IMR-90 (cell line): ENCODE measurements at regions not wholly inside any gene's neighbourhood (a gene's known extent, or its start where the extent isn't known, plus 50 kb on each side); places are given as distances from the start of the nearest gene placed in this dataset.

ENCODE experiments used
- ATAC-seq: fragments of 200-7000 bp; cut with Tn5 transposase; 2 replicates; pipeline ENCODE4 v1.9.1; 2020; ENCODE audit warnings: low read depth, mild to moderate bottlenecking, moderate library complexity
- BruUV-seq: library from RNA; stranded (reverse); fragments of 400-500 nt; replicated peaks from 2 replicates; lab custom pipeline; 2021; lab: Mats Ljungman, UMichigan
- CTCF ChIA-PET: fragments of 300-600 bp; formaldehyde crosslinking; extraction: SDS; loops from one replicate; lab custom pipeline; 2021; ENCODE audit warnings: antibody characterized with exemption; lab: Yijun Ruan, JAX
- POLR2A ChIA-PET: fragments of 300-600 bp; sonication (Branson Sonifier 250); formaldehyde crosslinking; loops from one replicate; lab custom pipeline; 2022; ENCODE audit warnings: antibody characterized with exemption; ENCODE audit not compliant: unreplicated experiment; lab: Charles Lee
- DNase-seq: peaks from one replicate; pipeline ENCODE4 v3.0.0; 2013
- H2AFZ ChIP-seq: replicated peaks from 2 replicates; pipeline ENCODE3; 2013; ENCODE audit warnings: low read length, mild to moderate bottlenecking; ENCODE audit not compliant: poor library complexity
- H2AK5ac ChIP-seq: 2 replicates; pipeline ENCODE4 v1.6.1; 2013; ENCODE audit warnings: low read depth, low read length, inconsistent platforms
- H2AK9ac ChIP-seq: replicated peaks from 2 replicates; pipeline ENCODE3; 2013; ENCODE audit warnings: mild to moderate bottlenecking, low read depth, low read length, moderate library complexity; ENCODE audit not compliant: poor library complexity
- H2BK120ac ChIP-seq: 2 replicates; pipeline ENCODE4 v1.6.1; 2013; ENCODE audit warnings: low read depth, low read length, inconsistent platforms
- H2BK15ac ChIP-seq: 3 replicates; pipeline ENCODE4 v1.6.1; 2013; ENCODE audit warnings: low read depth, low read length, inconsistent platforms
- H2BK20ac ChIP-seq: 2 replicates; pipeline ENCODE4 v1.6.1; 2013; ENCODE audit warnings: low read depth, mild to moderate bottlenecking, inconsistent platforms, low read length, moderate library complexity
- H2BK5ac ChIP-seq: 2 replicates; pipeline ENCODE4 v1.6.1; 2013; ENCODE audit warnings: mild to moderate bottlenecking, low read depth, low read length, inconsistent platforms; ENCODE audit not compliant: poor library complexity, severe bottlenecking
- H3K14ac ChIP-seq: replicated peaks from 2 replicates; pipeline ENCODE4 v1.6.1; 2013; ENCODE audit warnings: low read depth, low read length, inconsistent platforms
- H3K18ac ChIP-seq: 2 replicates; pipeline ENCODE4 v1.6.1; 2013; ENCODE audit warnings: low read depth, low read length, control low read depth
- H3K23ac ChIP-seq: 2 replicates; pipeline ENCODE4 v1.6.1; 2013; ENCODE audit warnings: low read depth, low read length, inconsistent platforms
- H3K27ac ChIP-seq: 2 replicates; pipeline ENCODE4 v1.5.1; 2013; ENCODE audit warnings: mild to moderate bottlenecking, control low read depth, low read length; ENCODE audit not compliant: insufficient read depth
- H3K27me3 ChIP-seq: 2 replicates; pipeline ENCODE4 v1.6.1; 2013; ENCODE audit warnings: low read length; ENCODE audit not compliant: control insufficient read depth, insufficient read depth
- H3K36me3 ChIP-seq: 2 replicates; pipeline ENCODE4 v1.6.1; 2013; ENCODE audit warnings: low read length, mixed read lengths; ENCODE audit not compliant: control insufficient read depth, insufficient read depth
- H3K4ac ChIP-seq: 2 replicates; pipeline ENCODE4 v1.6.1; 2013; ENCODE audit warnings: low read depth, low read length, inconsistent platforms
- H3K4me1 ChIP-seq: 2 replicates; pipeline ENCODE4 v1.6.1; 2013; ENCODE audit warnings: low read length, mixed read lengths; ENCODE audit not compliant: control insufficient read depth, insufficient read depth
- H3K4me2 ChIP-seq: 2 replicates; pipeline ENCODE4 v1.6.1; 2013; ENCODE audit warnings: low read depth, mild to moderate bottlenecking, control low read depth, low read length, moderate library complexity
- H3K4me3 ChIP-seq: 2 replicates; pipeline ENCODE4 v1.5.1; 2013; ENCODE audit warnings: low read depth, mild to moderate bottlenecking, control low read depth, low read length, moderate library complexity; ENCODE audit not compliant: insufficient read depth
- H3K56ac ChIP-seq: 2 replicates; pipeline ENCODE4 v1.6.1; 2013; ENCODE audit warnings: low read length, inconsistent platforms; ENCODE audit not compliant: insufficient read depth; ENCODE audit errors: extremely low read depth
- H3K79me1 ChIP-seq, 2 experiments: 2 replicates each; pipeline ENCODE4 v1.6.1; 2013; ENCODE audit warnings: low read length in 2 of 2, inconsistent platforms in 1 of 2, low read depth in 1 of 2
- H3K9ac ChIP-seq: 2 replicates; pipeline ENCODE4 v1.6.1; 2013; ENCODE audit warnings: low read depth, low read length, control low read depth
- H3K9me1 ChIP-seq: 2 replicates; pipeline ENCODE4 v1.6.1; 2013; ENCODE audit warnings: low read length, inconsistent platforms; ENCODE audit not compliant: insufficient read depth
- H3K9me3 ChIP-seq: 2 replicates; pipeline ENCODE4 v1.6.1; 2013; ENCODE audit warnings: low read length; ENCODE audit not compliant: control insufficient read depth, insufficient read depth
- H4K20me1 ChIP-seq: 2 replicates; pipeline ENCODE4 v1.6.1; 2013; ENCODE audit warnings: low read length, inconsistent platforms; ENCODE audit not compliant: insufficient read depth
- H4K5ac ChIP-seq: 2 replicates; pipeline ENCODE4 v1.6.1; 2013; ENCODE audit warnings: mild to moderate bottlenecking, low read depth, low read length, control low read depth
- H4K8ac ChIP-seq, 2 experiments: 2 replicates each; pipeline ENCODE4 v1.6.1; 2013; ENCODE audit warnings: low read depth in 2 of 2, low read length in 2 of 2, control low read depth in 1 of 2, inconsistent platforms in 1 of 2
- H4K91ac ChIP-seq: 2 replicates; pipeline ENCODE4 v1.6.1; 2013; ENCODE audit warnings: low read depth, low read length, inconsistent platforms; ENCODE audit not compliant: insufficient read depth
- BHLHE40 ChIP-seq: fragments of 150-350 bp; IDR thresholded peaks from 2 replicates; pipeline ENCODE4 v1.6.1; 2016; ENCODE audit warnings: mild to moderate bottlenecking, low read depth, low read length
- CHD1 ChIP-seq: IDR thresholded peaks from 2 replicates; pipeline ENCODE4 v1.6.1; 2012; ENCODE audit warnings: low read depth, low read length, improper control_type of control experiment
- MXI1 ChIP-seq: IDR thresholded peaks from 2 replicates; pipeline ENCODE4 v1.6.1; 2012; ENCODE audit warnings: low read depth, mild to moderate bottlenecking, low read length, moderate library complexity, borderline replicate concordance
- NFE2L2 ChIP-seq: fragments of 150-350 bp; IDR thresholded peaks from 2 replicates; pipeline ENCODE4 v1.6.1; 2016; ENCODE audit warnings: low read depth, mild to moderate bottlenecking, low read length
- POLR2A ChIP-seq: IDR thresholded peaks from 2 replicates; pipeline ENCODE4 v1.6.1; 2012; ENCODE audit warnings: mild to moderate bottlenecking, low read depth, low read length
- RAD21 ChIP-seq: IDR thresholded peaks from 2 replicates; pipeline ENCODE4 v1.6.1; 2012; ENCODE audit warnings: low read length, improper control_type of control experiment
- SMC3 ChIP-seq: fragments of 150-350 bp; IDR thresholded peaks from 2 replicates; pipeline ENCODE4 v1.6.1; 2016; ENCODE audit warnings: low read depth, mild to moderate bottlenecking, antibody characterized with exemption, low read length, moderate library complexity
- dilution Hi-C: fragments of 300-500 bp; cut with HindIII; formaldehyde crosslinking; loops from one replicate; pipeline ENCODE4 v1.14.3; 2018; ENCODE audit warnings: low sequenced_read_pairs; ENCODE audit not compliant: unreplicated experiment
- in situ Hi-C: fragments of 300-500 bp; cut with MboI; formaldehyde crosslinking; loops from 3 replicates; pipeline ENCODE4 v1.14.3; 2019; ENCODE audit warnings: low sequenced_read_pairs, inconsistent platforms, mixed read lengths
- intact Hi-C: fragments of 100-400 bp; cut with micrococcal nuclease; formaldehyde crosslinking; loops from 2 replicates; pipeline ENCODE4 v1.10.0; 2022
- TF ChIP-seq, protein P1 (sequence below): fragments of 150-350 bp; IDR thresholded peaks from 2 replicates; pipeline ENCODE4 v1.6.1; 2016; ENCODE audit warnings: low read depth, mild to moderate bottlenecking, low read length, moderate library complexity, borderline replicate concordance

DNA sequence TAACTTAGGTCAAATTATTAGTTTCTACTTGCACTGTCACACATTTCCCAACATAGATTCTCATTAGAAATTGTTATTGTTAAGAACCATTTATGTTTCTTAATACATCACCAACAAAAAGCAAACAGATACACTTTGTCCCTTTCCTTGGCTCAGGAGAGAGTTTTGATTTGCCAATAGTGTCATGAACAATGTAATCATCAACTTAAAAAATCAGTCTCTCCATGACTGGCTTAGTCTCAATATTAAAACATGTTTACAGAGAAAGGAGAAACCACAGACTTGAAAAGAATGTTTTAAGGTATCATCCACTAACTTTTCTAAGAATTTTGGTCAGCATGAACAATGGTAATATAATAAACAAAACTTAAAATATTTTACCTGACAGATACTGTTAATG is 416.5 kb upstream of the KCNH7 start:
- no peak overlapping the region for H2AK5ac ChIP-seq
- intact Hi-C loops, result no loop called here
- no TSS peak for BruUV-seq

More for the DNA sequence above, 416.5 kb upstream of the KCNH7 start:
- Histone ChIP-seq H2BK120ac (no peak overlapping the region), H3K9ac (no peak overlapping the region), H2BK5ac (no peak overlapping the region), H3K9me1 (no peaks in the 10 kb centered on the region), H2BK20ac (no peak overlapping the region), H2AFZ (no peak overlapping the region), H3K56ac (no peak overlapping the region), H3K4me1 (no peaks in the 10 kb centered on the region), H2AK9ac (no peak overlapping the region), H3K18ac (no peak overlapping the region), H4K8ac (no peak overlapping the region), H3K36me3 (no peaks in the 10 kb centered on the region), H3K4ac (no peak overlapping the region), H3K4me2 (no peak overlapping the region), H3K23ac (no peak overlapping the region), H3K79me1 (no peaks in the 10 kb centered on the region), H4K91ac (no peak overlapping the region), H3K9me3 (no peaks in the 10 kb centered on the region), H3K27me3 (peaks cover 2% of the 10 kb centered on the region; the same call in 1 of the 2 replicates), H4K20me1 (no peaks in the 10 kb centered on the region), H3K4me3 (no peak overlapping the region), H2BK15ac (no peak overlapping the region), H4K5ac (no peak overlapping the region), H3K14ac (no peak overlapping the region), H3K27ac (no peak overlapping the region)
- no peak for DNase-seq
- no peak for ATAC-seq
- dilution Hi-C loops (no loop called here), in situ Hi-C loops (no loop called here)
- ChIA-PET POLR2A (no interaction called here), CTCF (no interaction called here)
- TF ChIP-seq NFE2L2 (no peak), RAD21 (no peak), POLR2A (no peak), CHD1 (no peak), SMC3 (no peak), BHLHE40 (no peak), MXI1 (no peak)
- TF ChIP-seq, protein P1, sequence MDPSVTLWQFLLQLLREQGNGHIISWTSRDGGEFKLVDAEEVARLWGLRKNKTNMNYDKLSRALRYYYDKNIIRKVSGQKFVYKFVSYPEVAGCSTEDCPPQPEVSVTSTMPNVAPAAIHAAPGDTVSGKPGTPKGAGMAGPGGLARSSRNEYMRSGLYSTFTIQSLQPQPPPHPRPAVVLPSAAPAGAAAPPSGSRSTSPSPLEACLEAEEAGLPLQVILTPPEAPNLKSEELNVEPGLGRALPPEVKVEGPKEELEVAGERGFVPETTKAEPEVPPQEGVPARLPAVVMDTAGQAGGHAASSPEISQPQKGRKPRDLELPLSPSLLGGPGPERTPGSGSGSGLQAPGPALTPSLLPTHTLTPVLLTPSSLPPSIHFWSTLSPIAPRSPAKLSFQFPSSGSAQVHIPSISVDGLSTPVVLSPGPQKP, result no peak
